Uterus (tissue), 2 donors: ENCODE measurements at regions not wholly inside any gene's neighbourhood (a gene's known extent, or its start where the extent isn't known, plus 50 kb on each side); places are given as distances from the start of the nearest gene placed in this dataset.
"Not testable (repeated sequence)": the region's sequence is repeated elsewhere in the genome, so short reads cannot be mapped to it uniquely, and the experiment has no call there.

ENCODE experiments used
- POLR2A ChIP-seq, 2 donors: fragments of 450-650 bp; IDR thresholded peaks; one replicate each; pipeline ENCODE4 v1.6.1; 2016; ENCODE audit warnings: antibody characterized with exemption in 2 of 2, mild to moderate bottlenecking in 1 of 2, moderate library complexity in 1 of 2
- TF ChIP-seq, protein P1 (sequence below), 4 experiments: fragments of 200-600 bp in 2 of 4; fragments of 450-650 bp in 2 of 4; sonication (generic) in 2 of 4; IDR thresholded peaks; one replicate each; pipeline ENCODE4 v1.5.1; 2016 to 2019; ENCODE audit warnings: antibody characterized with exemption in 4 of 4, mild to moderate bottlenecking in 2 of 4, moderate library complexity in 1 of 4

DNA sequence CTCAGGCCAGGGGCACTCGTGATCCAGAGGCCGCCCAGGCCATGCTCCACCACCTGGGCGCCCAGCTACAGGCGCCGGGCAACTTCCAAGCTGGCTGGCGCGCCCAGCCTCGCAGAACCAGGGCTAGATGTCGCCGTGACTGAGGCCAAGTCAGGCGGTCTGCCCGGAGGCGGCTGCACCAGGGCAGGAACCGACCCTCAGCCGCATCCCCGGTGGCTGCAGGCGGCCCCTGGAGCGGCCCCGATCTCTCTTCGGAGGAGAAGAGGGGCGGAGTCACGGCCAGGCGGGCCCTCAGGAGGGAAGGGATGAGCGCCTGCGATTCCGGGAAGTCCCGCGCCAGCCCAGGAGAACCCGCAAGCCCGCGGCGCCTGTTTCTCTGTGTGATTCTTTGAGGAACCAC is 63.2 kb upstream of the GPR39 start:
- TF ChIP-seq POLR2A (IDR thresholded peaks at IDR 0.05): not testable (repeated sequence)
- TF ChIP-seq, protein P1, sequence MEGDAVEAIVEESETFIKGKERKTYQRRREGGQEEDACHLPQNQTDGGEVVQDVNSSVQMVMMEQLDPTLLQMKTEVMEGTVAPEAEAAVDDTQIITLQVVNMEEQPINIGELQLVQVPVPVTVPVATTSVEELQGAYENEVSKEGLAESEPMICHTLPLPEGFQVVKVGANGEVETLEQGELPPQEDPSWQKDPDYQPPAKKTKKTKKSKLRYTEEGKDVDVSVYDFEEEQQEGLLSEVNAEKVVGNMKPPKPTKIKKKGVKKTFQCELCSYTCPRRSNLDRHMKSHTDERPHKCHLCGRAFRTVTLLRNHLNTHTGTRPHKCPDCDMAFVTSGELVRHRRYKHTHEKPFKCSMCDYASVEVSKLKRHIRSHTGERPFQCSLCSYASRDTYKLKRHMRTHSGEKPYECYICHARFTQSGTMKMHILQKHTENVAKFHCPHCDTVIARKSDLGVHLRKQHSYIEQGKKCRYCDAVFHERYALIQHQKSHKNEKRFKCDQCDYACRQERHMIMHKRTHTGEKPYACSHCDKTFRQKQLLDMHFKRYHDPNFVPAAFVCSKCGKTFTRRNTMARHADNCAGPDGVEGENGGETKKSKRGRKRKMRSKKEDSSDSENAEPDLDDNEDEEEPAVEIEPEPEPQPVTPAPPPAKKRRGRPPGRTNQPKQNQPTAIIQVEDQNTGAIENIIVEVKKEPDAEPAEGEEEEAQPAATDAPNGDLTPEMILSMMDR (IDR thresholded peaks at IDR 0.05): not testable (repeated sequence)
